ENCODE measurements at regions not wholly inside any gene's neighbourhood (a gene's known extent, or its start where the extent isn't known, plus 50 kb on each side); places are given as distances from the start of the nearest gene placed in this dataset.

DNA sequence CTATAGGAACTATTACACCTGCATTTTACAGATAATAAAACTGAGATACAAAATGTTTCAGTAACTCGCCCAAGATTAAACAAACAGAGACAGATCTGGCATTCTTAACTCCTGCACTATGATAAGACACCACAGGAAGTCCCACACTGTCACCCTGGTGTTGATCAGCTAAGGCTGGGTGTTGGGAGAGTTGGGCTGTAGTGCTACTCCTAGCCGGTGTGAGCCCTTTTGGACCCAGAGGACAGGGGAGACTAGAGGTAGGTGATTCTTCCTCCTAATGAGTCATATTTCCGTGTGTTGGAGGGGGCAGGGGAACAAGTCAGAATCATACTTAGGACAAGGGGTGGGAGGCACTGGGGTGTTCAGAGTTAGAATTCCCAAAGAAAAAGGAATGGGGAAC, 353.2 kb upstream of the TENM4 start:
- no peak for DNase-seq (ENCODE audit: low spot score)
- intact Hi-C loops (cut with DNase I), result no loop called here

DNA sequence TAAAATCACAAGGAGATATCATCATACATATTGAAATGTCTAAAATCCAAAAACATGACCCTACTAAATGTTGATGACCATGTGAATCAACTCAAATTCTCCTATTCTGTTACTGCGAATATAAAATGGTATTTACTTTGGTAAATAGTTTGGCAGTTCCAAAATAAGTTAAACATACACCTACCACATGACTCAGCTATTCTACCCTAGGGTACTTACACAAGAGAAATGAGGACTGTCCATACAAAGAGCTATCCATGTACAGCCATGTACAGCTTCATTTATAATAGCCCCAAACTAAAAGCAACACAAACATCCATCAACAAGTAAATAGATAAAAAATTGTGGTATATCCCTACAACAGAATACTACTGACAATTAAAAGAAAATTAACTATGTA, 346.1 kb upstream of the TENM4 start:
- intact Hi-C loops (cut with DNase I), result no loop called here
- no peak for DNase-seq (ENCODE audit: low spot score)

- intact Hi-C loops (cut with DNase I), result no loop called here
- no peak for DNase-seq (ENCODE audit: low spot score)
Observed at GRCh38 chr11:79783833-79784232, 343.0 kb upstream of the TENM4 start.

DNA sequence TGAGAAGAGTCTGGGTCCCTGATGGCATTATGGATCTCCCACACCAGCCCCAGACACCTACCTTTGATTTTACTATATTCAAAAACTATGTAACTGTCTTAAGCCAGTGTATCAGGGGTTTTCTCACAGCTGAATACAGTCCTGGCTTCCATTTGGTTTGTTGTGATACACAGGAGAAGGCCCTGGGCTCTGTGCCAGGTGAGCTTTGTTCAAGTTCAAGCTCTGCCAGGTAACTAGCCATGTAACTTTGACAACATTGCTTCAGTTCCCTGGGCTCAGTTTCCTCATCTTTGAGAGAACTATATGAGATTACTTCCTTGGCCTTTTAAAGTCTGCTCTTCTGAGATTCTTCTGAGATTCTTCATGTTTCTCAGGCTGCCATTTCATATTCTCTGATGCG, 327.5 kb upstream of the TENM4 start:
- intact Hi-C loops (cut with DNase I), result no loop called here
- DNase-seq (ENCODE audit: low spot score), result no peak

- no peak for DNase-seq (ENCODE audit: low spot score)
- intact Hi-C loops (cut with DNase I), result no loop called here
Observed at GRCh38 chr11:79762279-79762921, 321.6 kb upstream of the TENM4 start.

DNA sequence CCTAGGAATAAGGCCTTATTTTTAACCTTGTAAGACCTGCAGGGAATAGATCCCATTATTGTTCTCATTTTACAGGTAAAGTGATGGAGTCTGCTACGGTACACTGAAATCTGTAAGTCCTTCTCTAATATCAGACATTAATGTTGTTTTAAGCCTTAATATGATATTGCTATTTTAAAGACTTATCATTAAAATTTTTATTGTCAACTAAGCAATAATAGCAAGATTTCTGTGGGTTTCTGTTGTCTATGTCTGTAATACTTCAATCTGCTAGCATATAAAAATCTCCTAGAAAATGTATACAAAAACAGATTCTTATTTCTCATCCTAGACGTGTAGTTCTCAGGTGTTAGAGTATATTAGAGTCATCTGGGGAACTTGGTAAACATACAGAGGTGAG, 317.5 kb upstream of the TENM4 start:
- no peak for DNase-seq (ENCODE audit: low spot score)
- intact Hi-C loops (cut with DNase I), result no loop called here

DNA sequence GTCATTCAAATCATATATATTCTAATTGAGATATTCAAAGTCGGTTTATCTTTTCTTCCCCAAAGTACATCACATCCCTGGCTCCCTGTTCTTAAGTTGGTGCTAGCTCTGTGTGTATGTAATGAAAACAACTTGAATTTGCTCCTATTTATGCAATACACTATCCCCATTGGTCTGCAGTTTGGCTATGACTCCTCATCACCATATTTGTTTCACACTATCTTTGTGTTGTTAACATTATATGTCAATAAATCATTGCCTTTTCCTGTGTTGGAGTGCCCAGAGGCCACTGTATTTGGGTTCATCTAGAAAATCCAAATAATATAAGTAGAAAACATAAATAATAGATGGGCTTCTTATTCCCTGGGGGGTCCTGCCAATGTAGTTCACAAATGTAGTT, 306.6 kb upstream of the TENM4 start:
- intact Hi-C loops (cut with DNase I), result no loop called here
- no peak for DNase-seq (ENCODE audit: low spot score)

GRCh38 chr11:79744941-79745340, 304.1 kb upstream of the TENM4 start:
- intact Hi-C loops (cut with DNase I), result no loop called here
- DNase-seq (ENCODE audit: low spot score), result no peak

- intact Hi-C loops (cut with DNase I), result no loop called here
- DNase-seq (ENCODE audit: low spot score), result no peak
Observed at GRCh38 chr11:79742176-79742575, 301.3 kb upstream of the TENM4 start.

GRCh38 chr11:79739591-79739990, 298.8 kb upstream of the TENM4 start:
- no peak for DNase-seq (ENCODE audit: low spot score)
- intact Hi-C loops (cut with DNase I), result loop anchor here in 1 of 2 donors (10.0 kb wide), 1 partner anchor 55 kb away; no protein-coding TSS in a partner anchor

- DNase-seq (ENCODE audit: low spot score), result no peak
- intact Hi-C loops (cut with DNase I), result no loop called here
Observed at GRCh38 chr11:79727221-79727620, 286.4 kb upstream of the TENM4 start.

GRCh38 chr11:79720115-79720514, 279.3 kb upstream of the TENM4 start:
- DNase-seq (ENCODE audit: low spot score), result no peak
- intact Hi-C loops (cut with DNase I), result no loop called here

GRCh38 chr11:79708319-79708932, 267.6 kb upstream of the TENM4 start:
- intact Hi-C loops (cut with DNase I), result no loop called here
- no peak for DNase-seq (ENCODE audit: low spot score)

- DNase-seq (ENCODE audit: low spot score), result no peak
- intact Hi-C loops (cut with DNase I), result no loop called here
Observed at GRCh38 chr11:79705648-79706047, 264.8 kb upstream of the TENM4 start.

GRCh38 chr11:79702303-79702702, 261.5 kb upstream of the TENM4 start:
- no peak for DNase-seq (ENCODE audit: low spot score)
- intact Hi-C loops (cut with DNase I), result no loop called here

GRCh38 chr11:79699246-79699645, 258.4 kb upstream of the TENM4 start:
- DNase-seq (ENCODE audit: low spot score), result no peak
- intact Hi-C loops (cut with DNase I), result no loop called here

DNA sequence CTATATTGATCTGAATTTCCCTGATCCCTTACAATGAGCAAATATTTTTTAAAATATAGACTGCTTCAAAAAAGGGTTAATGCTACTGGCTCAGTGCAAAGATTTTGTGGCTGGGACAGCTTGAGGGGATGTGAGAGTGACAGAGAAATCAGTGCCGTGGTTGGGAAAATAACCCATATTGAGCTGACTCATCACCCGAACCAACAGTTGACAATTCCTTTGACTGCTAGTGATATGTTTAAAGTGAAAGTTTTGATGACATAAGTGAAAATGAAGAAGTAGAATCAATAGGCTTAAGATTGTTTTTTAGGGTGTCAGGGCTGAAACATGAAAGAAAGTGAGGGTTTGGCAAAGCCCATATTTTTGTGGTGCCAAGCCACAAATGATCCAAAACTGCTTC, 257.1 kb upstream of the TENM4 start:
- intact Hi-C loops (cut with DNase I), result no loop called here
- no peak for DNase-seq (ENCODE audit: low spot score)

GRCh38 chr11:79694368-79694767, 253.5 kb upstream of the TENM4 start:
- no peak for DNase-seq (ENCODE audit: low spot score)
- intact Hi-C loops (cut with DNase I), result no loop called here

GRCh38 chr11:79691445-79691844, 250.6 kb upstream of the TENM4 start:
- intact Hi-C loops (cut with DNase I), result no loop called here
- DNase-seq (ENCODE audit: low spot score), result no peak

DNA sequence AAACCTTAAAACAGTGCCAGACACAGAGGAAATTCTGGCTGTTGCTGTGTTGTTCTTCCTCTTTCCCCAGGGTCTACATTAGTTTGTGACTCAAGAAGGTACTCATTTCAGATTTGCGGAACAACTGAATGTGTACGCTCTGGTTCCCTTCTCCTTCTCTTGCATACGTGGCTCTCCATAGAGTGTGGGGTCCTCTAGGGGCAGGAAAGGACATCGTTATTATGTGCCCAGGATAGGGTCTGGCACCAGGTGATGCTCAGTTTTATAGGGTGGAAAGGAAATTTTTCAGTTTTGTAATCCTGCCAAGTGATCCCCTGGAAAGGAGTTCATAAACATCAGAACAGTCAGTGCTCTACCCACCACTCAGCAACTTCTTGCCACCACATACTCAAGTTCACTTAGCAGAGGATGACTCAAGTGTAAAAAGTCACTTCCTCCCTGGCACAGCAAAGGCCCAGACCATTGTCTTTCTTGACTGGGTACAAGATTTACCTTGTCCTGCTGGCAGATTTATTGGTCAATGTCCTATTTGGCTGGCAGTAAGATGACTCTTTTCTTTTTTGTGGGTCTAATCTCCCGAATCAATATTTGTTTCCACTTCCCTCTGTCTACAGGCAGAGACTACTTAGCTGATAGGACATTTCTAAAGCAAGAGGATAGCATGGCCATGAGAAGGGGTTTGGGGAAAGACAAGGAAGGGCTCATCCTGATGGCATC, 246.0 kb upstream of the TENM4 start:
- intact Hi-C loops (cut with DNase I), result loop anchor here in 1 of 2 donors (10.0 kb wide), 1 partner anchor 48 kb away; no protein-coding TSS in a partner anchor

GRCh38 chr11:79683930-79684329, 243.1 kb upstream of the TENM4 start:
- intact Hi-C loops (cut with DNase I), result loop anchor here in 1 of 2 donors (10.0 kb wide), 1 partner anchor 51 kb away; no protein-coding TSS in a partner anchor
- DNase-seq (ENCODE audit: low spot score), result no peak

More for the DNA sequence above, 246.0 kb upstream of the TENM4 start:
- no peak for DNase-seq (ENCODE audit: low spot score)
